CD4-positive, alpha-beta T cell treated with Interleukin-15 for 4 hours (primary cell): ENCODE measurements at regions not wholly inside any gene's neighbourhood (a gene's known extent, or its start where the extent isn't known, plus 50 kb on each side); places are given as distances from the start of the nearest gene placed in this dataset.
A peak's percentile ranks its signal among the peaks of the same experiment; 100 is the strongest.

Source experiments
- DNase-seq: peaks from one replicate; pipeline ENCODE4 v3.0.0-alpha.2; 2020; ENCODE audit warnings: low spot score

GRCh38 chr20:4600308-4601014, 85.8 kb upstream of the PRNP start:
- no peak for DNase-seq

DNA sequence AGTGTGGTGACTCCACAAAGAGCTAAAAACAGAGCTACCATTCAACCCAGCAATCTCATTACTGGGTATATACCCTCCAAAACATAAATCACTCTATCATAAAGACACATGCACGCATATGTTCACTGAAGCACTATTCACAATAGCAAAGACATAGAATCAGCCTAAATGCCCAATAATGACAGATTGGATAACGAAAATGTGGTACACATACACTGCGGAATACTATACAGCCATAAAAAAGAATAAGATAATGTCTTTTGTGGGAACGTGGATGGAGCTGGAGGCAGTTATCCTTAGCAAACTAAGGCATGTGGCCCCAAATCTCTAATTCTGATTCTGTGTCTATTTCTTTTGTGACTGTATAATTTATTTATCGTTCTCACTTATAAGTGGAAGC, 89.0 kb upstream of the PRNP start:
- DNase-seq, result no peak

DNA sequence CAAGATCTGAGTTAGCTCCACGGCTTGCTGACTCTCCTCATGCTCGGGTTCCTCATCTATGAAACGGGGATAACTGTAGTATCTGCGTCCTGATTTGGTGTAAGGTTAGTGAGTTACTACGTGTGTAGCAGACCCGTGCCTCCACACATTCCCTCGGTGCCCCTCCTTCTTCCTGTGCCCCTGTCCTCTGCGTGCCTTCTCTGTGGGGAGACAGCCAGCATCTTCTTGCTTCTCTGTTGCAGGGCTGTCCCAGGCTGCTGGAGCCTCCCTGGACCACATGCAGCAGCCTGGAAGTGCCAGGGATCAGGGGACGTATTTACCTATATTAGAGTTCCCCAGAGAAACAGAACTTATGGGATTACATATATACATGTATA, 93.1 kb upstream of the PRNP start:
- no peak for DNase-seq

- peak; percentile 34 for DNase-seq
Observed at GRCh38 chr20:4592316-4593148, 93.7 kb upstream of the PRNP start.

GRCh38 chr20:4591975-4592315, 94.3 kb upstream of the PRNP start:
- DNase-seq, result no peak

GRCh38 chr20:4585758-4586157, 100.5 kb upstream of the PRNP start:
- no peak for DNase-seq

DNA sequence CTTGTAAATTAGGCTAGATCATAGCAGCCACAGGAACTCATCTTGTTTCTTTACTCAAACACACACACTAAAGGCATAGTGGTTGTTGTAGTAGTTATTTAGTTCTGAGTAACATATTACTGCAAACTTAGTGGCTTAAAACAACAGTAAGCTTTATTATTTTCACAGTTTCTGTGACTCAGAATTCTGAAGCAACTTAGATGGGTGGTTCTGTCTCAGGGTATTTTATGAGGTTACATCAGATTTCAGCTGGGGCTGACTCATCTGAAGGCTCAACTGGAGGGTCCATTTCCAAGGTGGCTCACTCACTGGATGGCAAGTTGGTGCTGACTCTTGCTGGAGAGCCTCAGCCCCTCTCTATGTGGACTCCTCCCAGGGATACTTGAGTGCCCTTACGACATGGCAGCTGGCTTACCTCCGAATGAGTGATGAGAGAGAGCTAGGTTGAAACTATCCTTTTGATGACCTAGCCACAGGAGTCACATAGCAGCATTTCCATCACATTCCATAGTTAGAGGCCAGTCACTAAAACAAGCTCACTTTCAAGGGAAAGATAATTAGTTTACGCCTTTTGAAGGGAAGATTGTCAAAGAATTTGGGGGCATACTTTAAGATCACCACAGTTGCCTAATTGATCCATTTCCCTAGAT, 101.0 kb upstream of the PRNP start:
- DNase-seq, result no peak

GRCh38 chr20:4584510-4584909, 101.7 kb upstream of the PRNP start:
- DNase-seq, result no peak

GRCh38 chr20:4581838-4582237, 104.4 kb upstream of the PRNP start:
- no peak for DNase-seq

DNA sequence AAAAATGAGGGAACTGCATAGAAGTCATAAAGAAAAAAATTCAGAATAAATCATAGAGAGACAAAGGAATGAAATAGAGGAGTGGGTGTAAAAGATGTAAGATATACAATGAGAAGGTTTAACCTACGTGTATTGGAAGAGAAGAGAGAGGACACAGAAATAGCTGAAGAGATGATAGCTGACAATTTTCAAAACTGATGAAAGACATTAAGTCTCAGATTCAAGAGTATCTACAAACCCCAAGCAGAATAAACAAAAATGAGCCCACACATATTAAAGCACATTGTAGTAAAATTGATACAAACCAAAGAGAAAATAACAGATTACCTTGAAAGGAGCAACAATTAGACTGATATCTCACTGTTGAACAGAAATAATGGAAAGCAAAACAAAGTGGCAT, 107.9 kb upstream of the PRNP start:
- DNase-seq, result no peak

DNA sequence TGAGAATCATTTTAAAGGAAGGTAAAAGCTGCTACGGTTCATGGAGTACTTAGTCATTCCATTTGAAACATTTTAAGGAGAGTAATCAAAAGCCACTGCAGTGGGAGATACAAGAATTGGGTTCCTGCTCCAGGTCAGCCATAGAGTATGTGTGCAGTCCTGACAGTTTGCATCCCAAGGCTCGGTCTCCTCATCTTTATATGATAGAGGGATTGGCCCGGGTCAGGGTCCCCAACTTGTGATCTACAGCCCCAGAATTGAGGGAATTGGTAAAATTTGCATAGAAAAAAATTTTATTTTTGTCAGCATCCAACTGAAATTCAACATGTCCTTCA, 111.9 kb upstream of the PRNP start:
- no peak for DNase-seq

DNA sequence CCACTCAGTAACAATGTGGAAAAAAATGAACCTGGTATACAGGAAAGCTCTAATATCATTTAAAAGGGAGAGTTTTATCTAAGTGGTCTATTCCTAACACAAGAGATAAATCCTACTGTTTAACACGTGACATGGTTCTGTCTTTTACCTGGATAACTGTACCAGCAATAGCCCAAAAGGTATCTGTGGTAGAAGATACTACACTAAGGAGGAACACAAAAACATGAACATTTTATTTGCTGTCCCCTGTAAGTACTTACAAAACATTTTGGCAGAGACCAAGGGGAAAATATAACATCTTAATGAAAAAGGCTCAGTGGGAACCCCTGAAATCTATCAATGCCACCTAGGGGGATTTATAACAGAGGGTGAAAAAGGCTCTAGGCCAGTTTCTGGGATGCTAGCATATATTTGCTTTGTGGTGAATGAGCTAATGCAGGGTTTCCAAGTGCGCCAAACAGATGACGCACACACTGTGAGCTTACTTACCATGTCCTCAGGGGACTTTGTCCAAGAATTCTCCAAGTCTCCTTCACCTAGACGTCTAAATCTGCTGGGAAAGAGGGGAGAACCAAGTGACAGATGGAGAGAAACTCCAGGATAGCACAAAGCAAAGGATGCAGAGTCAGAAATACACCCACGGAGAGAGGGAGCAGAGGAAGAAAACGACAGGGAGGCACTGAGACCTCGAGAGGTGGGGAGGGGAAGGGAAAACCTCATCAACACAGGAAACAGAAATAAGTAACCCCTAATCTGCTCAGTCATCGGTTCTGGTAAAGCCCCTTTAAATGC, 112.5 kb upstream of the PRNP start:
- DNase-seq, result no peak

- DNase-seq, result no peak
Observed at GRCh38 chr20:4571759-4572531, 114.3 kb upstream of the PRNP start.

DNA sequence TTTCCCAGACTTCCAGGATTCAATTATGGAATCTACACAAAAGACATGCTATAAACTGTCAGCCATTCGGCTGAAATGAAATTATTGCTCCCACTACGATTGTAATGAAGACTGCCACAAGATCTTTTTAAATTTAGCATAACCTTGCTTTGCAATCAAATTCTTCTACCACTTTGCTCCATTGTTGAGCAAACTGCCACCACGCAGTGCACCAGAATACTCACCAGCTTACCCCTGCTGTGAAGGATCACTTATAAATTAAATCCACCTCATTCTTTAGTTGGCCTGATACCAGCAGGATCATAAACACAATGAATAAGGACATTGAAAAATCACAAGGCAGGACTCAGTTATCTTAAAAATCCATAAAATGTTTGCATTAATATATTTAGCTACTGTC, 116.4 kb upstream of the PRNP start:
- no peak for DNase-seq

- no peak for DNase-seq
Observed at GRCh38 chr20:4569092-4569491, 117.2 kb upstream of the PRNP start.

GRCh38 chr20:4568361-4568959, 117.8 kb upstream of the PRNP start:
- no peak for DNase-seq

DNA sequence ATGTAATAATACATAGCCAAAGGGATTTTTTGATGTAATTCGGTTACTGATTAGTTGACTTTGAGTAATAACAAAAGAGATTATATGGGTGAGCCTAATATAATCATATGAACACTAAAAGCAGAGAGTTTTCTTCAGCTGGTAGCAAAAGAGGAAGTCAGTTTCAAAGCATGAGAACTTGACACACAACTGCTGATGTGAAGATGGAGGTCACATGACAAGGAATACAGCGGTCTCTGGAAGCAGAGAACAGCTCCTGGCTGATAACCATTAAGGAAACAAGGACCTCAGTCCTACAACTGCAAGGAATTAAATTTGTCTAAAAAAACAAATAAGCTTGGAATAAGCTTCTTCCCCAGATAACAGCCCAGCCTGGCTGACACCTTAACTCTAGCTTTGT, 119.1 kb upstream of the PRNP start:
- DNase-seq, result no peak

DNA sequence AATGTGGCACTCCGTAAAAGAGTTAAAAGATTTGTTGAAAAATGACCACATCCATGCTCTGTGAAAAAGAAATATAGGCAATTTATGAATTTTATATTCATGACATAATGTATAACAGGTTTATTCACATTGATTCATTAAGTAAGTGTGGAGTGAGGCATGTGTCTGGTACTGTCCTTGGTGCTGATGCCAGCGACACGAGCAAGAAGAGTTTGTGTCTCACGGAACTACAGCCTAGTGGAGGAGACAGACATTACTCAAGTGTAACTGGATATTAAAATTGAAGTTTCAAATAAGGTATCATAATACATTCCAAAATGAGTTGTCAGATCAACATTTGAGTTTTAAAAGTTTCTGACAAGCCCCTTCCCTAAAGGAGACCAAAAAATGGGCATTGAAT, 122.7 kb upstream of the PRNP start:
- DNase-seq, result no peak

GRCh38 chr20:4563031-4563430, 123.2 kb upstream of the PRNP start:
- DNase-seq, result no peak

DNA sequence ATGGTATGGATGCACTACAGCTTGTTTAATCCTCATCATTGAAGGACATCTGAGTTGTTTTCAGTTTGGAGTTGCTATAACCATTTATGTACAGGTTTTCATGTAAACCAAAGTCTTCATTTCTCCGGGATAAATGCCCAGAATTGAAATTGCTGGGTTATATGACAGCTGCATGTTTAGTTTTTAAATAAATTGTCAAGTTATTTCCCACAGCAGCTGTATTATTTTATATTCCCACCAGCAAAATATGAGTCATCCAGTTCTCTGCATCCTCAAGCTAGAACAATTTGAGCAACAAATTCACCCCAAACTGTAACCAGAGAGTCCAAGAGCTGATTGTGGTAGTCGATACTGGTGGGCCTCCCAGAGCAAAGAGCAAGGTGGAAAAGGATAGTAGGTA, 125.6 kb upstream of the PRNP start:
- no peak for DNase-seq

DNA sequence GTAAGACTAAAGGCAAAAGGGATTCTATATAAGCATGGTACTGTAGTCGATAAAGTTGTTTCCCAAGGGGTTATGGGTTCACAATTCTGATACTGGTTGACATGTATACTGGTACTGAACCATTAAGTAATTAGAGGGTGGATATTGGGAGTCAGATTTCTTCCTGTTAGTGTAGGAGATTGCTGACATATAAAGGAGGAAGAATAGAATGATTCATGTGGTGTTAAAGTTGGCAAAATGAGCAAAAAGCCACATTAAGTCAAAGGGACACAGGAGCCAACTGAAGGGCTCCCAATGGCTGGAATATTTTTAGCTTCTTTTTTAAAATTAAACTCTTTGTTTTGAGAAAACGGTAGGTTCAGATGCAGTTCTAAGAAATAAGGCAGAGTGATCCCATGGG, 126.3 kb upstream of the PRNP start:
- no peak for DNase-seq

GRCh38 chr20:4559106-4559505, 127.2 kb upstream of the PRNP start:
- DNase-seq, result no peak
